ENCODE measurements at regions not wholly inside any gene's neighbourhood (a gene's known extent, or its start where the extent isn't known, plus 50 kb on each side); places are given as distances from the start of the nearest gene placed in this dataset.

- TF ChIP-seq CTCF (IDR thresholded peaks at IDR 0.05; ENCODE audit: borderline replicate concordance, extremely low read depth, low read length, poor library complexity, severe bottlenecking) (no peak), EZH2 (IDR thresholded peaks at IDR 0.05; ENCODE audit: borderline replicate concordance, low read depth, low read length, severe bottlenecking) (no peak)
Measured at GRCh38 chr10:2589196-2589595, 478.2 kb upstream of the PFKP start.

All from DND-41 (cell line).